IMR-90 (cell line): ENCODE measurements at regions not wholly inside any gene's neighbourhood (a gene's known extent, or its start where the extent isn't known, plus 50 kb on each side); places are given as distances from the start of the nearest gene placed in this dataset.

Experiments used
- ATAC-seq: fragments of 200-7000 bp; cut with Tn5 transposase; 2 replicates; pipeline ENCODE4 v1.9.1; 2020; ENCODE audit warnings: low read depth, mild to moderate bottlenecking, moderate library complexity
- BruUV-seq: library from RNA; stranded (reverse); fragments of 400-500 nt; replicated peaks from 2 replicates; lab custom pipeline; 2021; lab: Mats Ljungman, UMichigan
- CTCF ChIA-PET: fragments of 300-600 bp; formaldehyde crosslinking; extraction: SDS; loops from one replicate; lab custom pipeline; 2021; ENCODE audit warnings: antibody characterized with exemption; lab: Yijun Ruan, JAX
- POLR2A ChIA-PET: fragments of 300-600 bp; sonication (Branson Sonifier 250); formaldehyde crosslinking; loops from one replicate; lab custom pipeline; 2022; ENCODE audit warnings: antibody characterized with exemption; ENCODE audit not compliant: unreplicated experiment; lab: Charles Lee
- DNase-seq: peaks from one replicate; pipeline ENCODE4 v3.0.0; 2013
- H2AFZ ChIP-seq: replicated peaks from 2 replicates; pipeline ENCODE3; 2013; ENCODE audit warnings: low read length, mild to moderate bottlenecking; ENCODE audit not compliant: poor library complexity
- H2AK5ac ChIP-seq: 2 replicates; pipeline ENCODE4 v1.6.1; 2013; ENCODE audit warnings: low read depth, low read length, inconsistent platforms
- H2AK9ac ChIP-seq: replicated peaks from 2 replicates; pipeline ENCODE3; 2013; ENCODE audit warnings: mild to moderate bottlenecking, low read depth, low read length, moderate library complexity; ENCODE audit not compliant: poor library complexity
- H2BK120ac ChIP-seq: 2 replicates; pipeline ENCODE4 v1.6.1; 2013; ENCODE audit warnings: low read depth, low read length, inconsistent platforms
- H2BK15ac ChIP-seq: 3 replicates; pipeline ENCODE4 v1.6.1; 2013; ENCODE audit warnings: low read depth, low read length, inconsistent platforms
- H2BK20ac ChIP-seq: 2 replicates; pipeline ENCODE4 v1.6.1; 2013; ENCODE audit warnings: low read depth, mild to moderate bottlenecking, inconsistent platforms, low read length, moderate library complexity
- H2BK5ac ChIP-seq: 2 replicates; pipeline ENCODE4 v1.6.1; 2013; ENCODE audit warnings: mild to moderate bottlenecking, low read depth, low read length, inconsistent platforms; ENCODE audit not compliant: poor library complexity, severe bottlenecking
- H3K14ac ChIP-seq: replicated peaks from 2 replicates; pipeline ENCODE4 v1.6.1; 2013; ENCODE audit warnings: low read depth, low read length, inconsistent platforms
- H3K18ac ChIP-seq: 2 replicates; pipeline ENCODE4 v1.6.1; 2013; ENCODE audit warnings: low read depth, low read length, control low read depth
- H3K23ac ChIP-seq: 2 replicates; pipeline ENCODE4 v1.6.1; 2013; ENCODE audit warnings: low read depth, low read length, inconsistent platforms
- H3K27ac ChIP-seq: 2 replicates; pipeline ENCODE4 v1.5.1; 2013; ENCODE audit warnings: mild to moderate bottlenecking, control low read depth, low read length; ENCODE audit not compliant: insufficient read depth
- H3K27me3 ChIP-seq: 2 replicates; pipeline ENCODE4 v1.6.1; 2013; ENCODE audit warnings: low read length; ENCODE audit not compliant: control insufficient read depth, insufficient read depth
- H3K36me3 ChIP-seq: 2 replicates; pipeline ENCODE4 v1.6.1; 2013; ENCODE audit warnings: low read length, mixed read lengths; ENCODE audit not compliant: control insufficient read depth, insufficient read depth
- H3K4ac ChIP-seq: 2 replicates; pipeline ENCODE4 v1.6.1; 2013; ENCODE audit warnings: low read depth, low read length, inconsistent platforms
- H3K4me1 ChIP-seq: 2 replicates; pipeline ENCODE4 v1.6.1; 2013; ENCODE audit warnings: low read length, mixed read lengths; ENCODE audit not compliant: control insufficient read depth, insufficient read depth
- H3K4me2 ChIP-seq: 2 replicates; pipeline ENCODE4 v1.6.1; 2013; ENCODE audit warnings: low read depth, mild to moderate bottlenecking, control low read depth, low read length, moderate library complexity
- H3K4me3 ChIP-seq: 2 replicates; pipeline ENCODE4 v1.5.1; 2013; ENCODE audit warnings: low read depth, mild to moderate bottlenecking, control low read depth, low read length, moderate library complexity; ENCODE audit not compliant: insufficient read depth
- H3K56ac ChIP-seq: 2 replicates; pipeline ENCODE4 v1.6.1; 2013; ENCODE audit warnings: low read length, inconsistent platforms; ENCODE audit not compliant: insufficient read depth; ENCODE audit errors: extremely low read depth
- H3K79me1 ChIP-seq, 2 experiments: 2 replicates each; pipeline ENCODE4 v1.6.1; 2013; ENCODE audit warnings: low read length in 2 of 2, inconsistent platforms in 1 of 2, low read depth in 1 of 2
- H3K9ac ChIP-seq: 2 replicates; pipeline ENCODE4 v1.6.1; 2013; ENCODE audit warnings: low read depth, low read length, control low read depth
- H3K9me1 ChIP-seq: 2 replicates; pipeline ENCODE4 v1.6.1; 2013; ENCODE audit warnings: low read length, inconsistent platforms; ENCODE audit not compliant: insufficient read depth
- H3K9me3 ChIP-seq: 2 replicates; pipeline ENCODE4 v1.6.1; 2013; ENCODE audit warnings: low read length; ENCODE audit not compliant: control insufficient read depth, insufficient read depth
- H4K20me1 ChIP-seq: 2 replicates; pipeline ENCODE4 v1.6.1; 2013; ENCODE audit warnings: low read length, inconsistent platforms; ENCODE audit not compliant: insufficient read depth
- H4K5ac ChIP-seq: 2 replicates; pipeline ENCODE4 v1.6.1; 2013; ENCODE audit warnings: mild to moderate bottlenecking, low read depth, low read length, control low read depth
- H4K8ac ChIP-seq, 2 experiments: 2 replicates each; pipeline ENCODE4 v1.6.1; 2013; ENCODE audit warnings: low read depth in 2 of 2, low read length in 2 of 2, control low read depth in 1 of 2, inconsistent platforms in 1 of 2
- H4K91ac ChIP-seq: 2 replicates; pipeline ENCODE4 v1.6.1; 2013; ENCODE audit warnings: low read depth, low read length, inconsistent platforms; ENCODE audit not compliant: insufficient read depth
- BHLHE40 ChIP-seq: fragments of 150-350 bp; IDR thresholded peaks from 2 replicates; pipeline ENCODE4 v1.6.1; 2016; ENCODE audit warnings: mild to moderate bottlenecking, low read depth, low read length
- CEBPB ChIP-seq: IDR thresholded peaks from 2 replicates; pipeline ENCODE4 v1.6.1; 2012; ENCODE audit warnings: low read depth, low read length, improper control_type of control experiment
- CHD1 ChIP-seq: IDR thresholded peaks from 2 replicates; pipeline ENCODE4 v1.6.1; 2012; ENCODE audit warnings: low read depth, low read length, improper control_type of control experiment
- CTCF ChIP-seq: conservative IDR thresholded peaks from 2 replicates; pipeline ENCODE4 v1.5.1; 2012; ENCODE audit warnings: mild to moderate bottlenecking, low read depth, low read length, improper control_type of control experiment
- ELK1 ChIP-seq: fragments of 150-350 bp; IDR thresholded peaks from 2 replicates; pipeline ENCODE4 v1.6.1; 2016; ENCODE audit warnings: low read depth, mild to moderate bottlenecking, low read length, moderate library complexity, borderline replicate concordance
- FOS ChIP-seq: fragments of 150-350 bp; IDR thresholded peaks from 2 replicates; pipeline ENCODE4 v1.6.1; 2016; ENCODE audit warnings: low read depth, low read length
- MAFK ChIP-seq: IDR thresholded peaks from 2 replicates; pipeline ENCODE4 v1.6.1; 2012; ENCODE audit warnings: low read depth, low read length, improper control_type of control experiment
- MAZ ChIP-seq: IDR thresholded peaks from 2 replicates; pipeline ENCODE4 v1.6.1; 2012; ENCODE audit warnings: low read depth, mild to moderate bottlenecking, low read length, improper control_type of control experiment, moderate library complexity, borderline replicate concordance
- MXI1 ChIP-seq: IDR thresholded peaks from 2 replicates; pipeline ENCODE4 v1.6.1; 2012; ENCODE audit warnings: low read depth, mild to moderate bottlenecking, low read length, moderate library complexity, borderline replicate concordance
- NFE2L2 ChIP-seq: fragments of 150-350 bp; IDR thresholded peaks from 2 replicates; pipeline ENCODE4 v1.6.1; 2016; ENCODE audit warnings: low read depth, mild to moderate bottlenecking, low read length
- POLR2A ChIP-seq: IDR thresholded peaks from 2 replicates; pipeline ENCODE4 v1.6.1; 2012; ENCODE audit warnings: mild to moderate bottlenecking, low read depth, low read length
- RCOR1 ChIP-seq: IDR thresholded peaks from 2 replicates; pipeline ENCODE4 v1.6.1; 2012; ENCODE audit warnings: mild to moderate bottlenecking, low read length, improper control_type of control experiment; ENCODE audit not compliant: insufficient replicate concordance
- RFX5 ChIP-seq: IDR thresholded peaks from 2 replicates; pipeline ENCODE4 v1.8.0; 2012; ENCODE audit warnings: low read depth, mild to moderate bottlenecking, low read length, moderate library complexity
- SMC3 ChIP-seq: fragments of 150-350 bp; IDR thresholded peaks from 2 replicates; pipeline ENCODE4 v1.6.1; 2016; ENCODE audit warnings: low read depth, mild to moderate bottlenecking, antibody characterized with exemption, low read length, moderate library complexity
- USF2 ChIP-seq: fragments of 150-350 bp; IDR thresholded peaks from 2 replicates; pipeline ENCODE4 v1.6.1; 2017; ENCODE audit warnings: mild to moderate bottlenecking, antibody characterized with exemption, low read length, low read depth
- WGBS, 2 experiments: methylation state at CpG; one replicate each; pipeline versions ENCODE4 v1.1.5 to v1.1.7; 2013; ENCODE audit warnings: missing lambda C conversion rate in 2 of 2; ENCODE audit not compliant: insufficient read length in 1 of 2; ENCODE audit errors: extremely low coverage in 2 of 2; 5-methylcytosine and 5-hydroxymethylcytosine counted together
- dilution Hi-C: fragments of 300-500 bp; cut with HindIII; formaldehyde crosslinking; loops from one replicate; pipeline ENCODE4 v1.14.3; 2018; ENCODE audit warnings: low sequenced_read_pairs; ENCODE audit not compliant: unreplicated experiment
- in situ Hi-C: fragments of 300-500 bp; cut with MboI; formaldehyde crosslinking; loops from 3 replicates; pipeline ENCODE4 v1.14.3; 2019; ENCODE audit warnings: low sequenced_read_pairs, inconsistent platforms, mixed read lengths
- intact Hi-C: fragments of 100-400 bp; cut with micrococcal nuclease; formaldehyde crosslinking; loops from 2 replicates; pipeline ENCODE4 v1.10.0; 2022

- Histone ChIP-seq H2BK15ac (no peak overlapping the region), H3K56ac (no peak overlapping the region), H2AK9ac (no peak overlapping the region), H3K4me2 (no peak overlapping the region), H2AK5ac (no peak overlapping the region), H2BK5ac (no peak overlapping the region), H4K8ac (no peak overlapping the region), H3K27me3 (no peaks in the 10 kb centered on the region; the same call in 1 of the 2 replicates), H4K20me1 (no peaks in the 10 kb centered on the region), H3K27ac (no peak overlapping the region), H4K5ac (no peak overlapping the region), H3K4me3 (no peak overlapping the region), H3K18ac (no peak overlapping the region), H2AFZ (peak overlapping the region; percentile 36), H3K9ac (no peak overlapping the region), H2BK20ac (no peak overlapping the region), H3K9me3 (no peaks in the 10 kb centered on the region), H3K23ac (no peak overlapping the region), H3K14ac (no peak overlapping the region), H3K36me3 (no peaks in the 10 kb centered on the region), H3K4me1 (no peaks in the 10 kb centered on the region), H4K91ac (no peak overlapping the region), H2BK120ac (no peak overlapping the region), H3K9me1 (no peaks in the 10 kb centered on the region; the same call in 1 of the 2 replicates), H3K4ac (no peak overlapping the region), H3K79me1 (no peaks in the 10 kb centered on the region)
- BruUV-seq = no TSS peak
- ATAC-seq (no peak), DNase-seq (no peak)
- no CpG with 5 or more reads among the region's 4 CpGs for WGBS, 2 experiments
- CTCF ChIA-PET = interaction anchor here (0.7 kb wide), 1 partner anchor 8 kb away, joined by 3 read pairs; no protein-coding TSS in a partner anchor
- intact Hi-C loops = no loop called here
- in situ Hi-C loops = no loop called here
- dilution Hi-C loops = no loop called here
- POLR2A ChIA-PET = no interaction called here
- no peak for TF ChIP-seq BHLHE40
- no peak for TF ChIP-seq FOS
- no peak for TF ChIP-seq ELK1
- no peak for TF ChIP-seq USF2
- TF ChIP-seq SMC3 = no peak
- no peak for TF ChIP-seq RFX5
- no peak for TF ChIP-seq MAZ
- TF ChIP-seq MXI1 = no peak
- TF ChIP-seq NFE2L2 = no peak
- no peak for TF ChIP-seq POLR2A
- no peak for TF ChIP-seq CEBPB
- no peak for TF ChIP-seq CHD1
- no peak for TF ChIP-seq RCOR1
- no peak for TF ChIP-seq CTCF
- no peak for TF ChIP-seq MAFK
Observed at GRCh38 chr1:58941471-58942289, 157.8 kb upstream of the JUN start.
